ENCODE measurements at regions not wholly inside any gene's neighbourhood (a gene's known extent, or its start where the extent isn't known, plus 50 kb on each side); places are given as distances from the start of the nearest gene placed in this dataset.

DNA sequence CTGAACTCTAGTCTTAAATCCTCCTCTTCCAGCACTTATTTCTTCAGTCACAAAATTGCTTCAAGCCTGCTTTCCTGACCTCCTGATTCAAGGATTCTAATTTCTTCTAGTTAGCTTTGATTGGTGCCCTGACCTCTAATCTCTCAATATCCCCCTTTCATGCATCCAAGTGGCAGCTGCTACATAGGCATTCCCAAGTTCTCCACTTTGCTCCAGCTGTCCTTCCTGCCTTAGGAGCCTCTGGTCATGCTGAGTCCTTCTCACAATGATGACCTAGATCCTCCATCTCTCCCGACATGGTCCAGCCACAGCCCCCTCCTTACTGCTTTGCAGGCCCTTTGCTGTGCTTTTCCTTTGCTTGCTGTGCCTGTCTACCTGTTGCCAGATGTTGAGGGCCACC is 347.8 kb upstream of the C2CD4B start:
- Histone ChIP-seq H3K9ac (ENCODE audit: low read length) (no peak overlapping the region), H3K79me2 (replicated peaks; ENCODE audit: insufficient read depth, low read length) (no peaks in the 10 kb centered on the region), H3K27ac (ENCODE audit: low read length) (no peak overlapping the region), H3K9me3 (ENCODE audit: low read length) (no peaks in the 10 kb centered on the region), H3K4me3 (ENCODE audit: low read length) (no peak overlapping the region), H3K9me2 (ENCODE audit: insufficient read depth, low read length) (no peaks in the 10 kb centered on the region), H4K20me1 (ENCODE audit: insufficient read depth) (no peaks in the 10 kb centered on the region), H3K36me3 (ENCODE audit: insufficient read depth, low read length) (no peaks in the 10 kb centered on the region), H3K4me2 (ENCODE audit: low read length) (no peak overlapping the region), H3F3A (ENCODE audit: insufficient read depth, low read length, poor library complexity, severe bottlenecking) (no peaks in the 10 kb centered on the region), H2AFZ (ENCODE audit: low read depth, low read length) (no peak overlapping the region), H3K27me3 (ENCODE audit: insufficient read depth, low read depth, low read length) (no peaks in the 10 kb centered on the region)
- TF ChIP-seq EZH2 (IDR thresholded peaks at IDR 0.05; ENCODE audit: borderline replicate concordance, insufficient read depth, low read length, poor library complexity, severe bottlenecking) (no peak), TAF1 (IDR thresholded peaks at IDR 0.05; ENCODE audit: low read depth) (no peak), EP300 (conservative IDR thresholded peaks at IDR 0.05; ENCODE audit: poor library complexity, severe bottlenecking) (no peak), RAD21 (conservative IDR thresholded peaks at IDR 0.05) (no peak), POLR2AphosphoS5 (IDR thresholded peaks at IDR 0.05) (no peak)

- Histone ChIP-seq H3K9me2 (ENCODE audit: insufficient read depth, low read length) (no peaks in the 10 kb centered on the region), H3K4me3 (ENCODE audit: low read length) (no peak overlapping the region), H3K36me3 (ENCODE audit: insufficient read depth, low read length) (no peaks in the 10 kb centered on the region), H3K27ac (ENCODE audit: low read length) (no peak overlapping the region), H2AFZ (ENCODE audit: low read depth, low read length) (no peak overlapping the region), H3K9ac (ENCODE audit: low read length) (no peak overlapping the region), H3K27me3 (ENCODE audit: insufficient read depth, low read depth, low read length) (no peaks in the 10 kb centered on the region), H3K4me2 (ENCODE audit: low read length) (no peak overlapping the region), H3F3A (ENCODE audit: insufficient read depth, low read length, poor library complexity, severe bottlenecking) (no peaks in the 10 kb centered on the region), H4K20me1 (ENCODE audit: insufficient read depth) (no peaks in the 10 kb centered on the region), H3K9me3 (ENCODE audit: low read length) (no peaks in the 10 kb centered on the region), H3K79me2 (replicated peaks; ENCODE audit: insufficient read depth, low read length) (no peaks in the 10 kb centered on the region)
- TF ChIP-seq TAF1 (IDR thresholded peaks at IDR 0.05; ENCODE audit: low read depth): no peak
- no peak for TF ChIP-seq EZH2 (IDR thresholded peaks at IDR 0.05; ENCODE audit: borderline replicate concordance, insufficient read depth, low read length, poor library complexity, severe bottlenecking)
- no peak for TF ChIP-seq CTCF (IDR thresholded peaks at IDR 0.05; ENCODE audit: poor library complexity, severe bottlenecking)
- no peak for TF ChIP-seq POLR2AphosphoS5 (IDR thresholded peaks at IDR 0.05)
- no peak for TF ChIP-seq REST (IDR thresholded peaks at IDR 0.05; ENCODE audit: borderline replicate concordance)
- no peak for TF ChIP-seq MXI1 (conservative IDR thresholded peaks at IDR 0.05; ENCODE audit: poor library complexity, severe bottlenecking)
- TF ChIP-seq RAD21 (conservative IDR thresholded peaks at IDR 0.05): no peak
Measured at GRCh38 chr15:62513893-62514292, 348.8 kb upstream of the C2CD4B start.
